SK-N-SH (cell line): ENCODE measurements at regions not wholly inside any gene's neighbourhood (a gene's known extent, or its start where the extent isn't known, plus 50 kb on each side); places are given as distances from the start of the nearest gene placed in this dataset.

ENCODE experiments used
- CTCF ChIA-PET: fragments of 300-600, 350-600 bp; formaldehyde crosslinking; extraction: SDS; loops from one replicate; lab custom pipeline; 2021; lab: Yijun Ruan, JAX
- POLR2A ChIA-PET: fragments of 350-600 bp; sonication (Branson Sonifier 250); formaldehyde crosslinking; extraction: SDS; loops from one replicate; lab custom pipeline; 2020; ENCODE audit warnings: antibody characterized with exemption, inconsistent platforms; lab: Yijun Ruan, JAX
- DNase-seq: peaks from one replicate; pipeline ENCODE4 v3.0.0; 2012
- H2AFZ ChIP-seq: fragments of 200-600 bp; sonication (generic); 2 replicates; pipeline ENCODE4 v1.8.1; 2016; ENCODE audit warnings: antibody characterized with exemption, mild to moderate bottlenecking, low read depth
- H3F3A ChIP-seq: fragments of 200-600 bp; sonication (generic); replicated peaks from 2 replicates; pipeline ENCODE3; 2016; ENCODE audit warnings: antibody characterized with exemption, mild to moderate bottlenecking; ENCODE audit not compliant: insufficient read depth
- H3K27ac ChIP-seq, 2 experiments: fragments of 200-500 bp in 1 of 2; fragments of 200-600 bp in 1 of 2; sonication (Bioruptor generic) in 1 of 2; sonication (generic), shearing (Covaris generic) in 1 of 2; 2 replicates each; pipeline versions ENCODE4 v1.5.1 to v1.6.1; 2014 to 2016; ENCODE audit warnings: low read depth in 2 of 2, inconsistent platforms in 1 of 2, low read length in 1 of 2, mild to moderate bottlenecking in 1 of 2, mixed read lengths in 1 of 2
- H3K27me3 ChIP-seq: fragments of 200-600 bp; sonication (generic), shearing (Covaris generic); 2 replicates; pipeline ENCODE4 v1.6.1; 2016; ENCODE audit warnings: mixed run types; ENCODE audit not compliant: insufficient read depth
- H3K36me3 ChIP-seq, 2 experiments: fragments of 200-500 bp in 1 of 2; fragments of 200-600 bp in 1 of 2; sonication (Bioruptor generic) in 1 of 2; sonication (generic) in 1 of 2; replicated peaks in 1 of 2; 2 replicates each; pipeline versions ENCODE3 to v1.5.1; 2014 to 2016; ENCODE audit warnings: low read length in 1 of 2, mild to moderate bottlenecking in 1 of 2; ENCODE audit not compliant: insufficient read depth in 2 of 2, control insufficient read depth in 1 of 2
- H3K4me1 ChIP-seq, 2 experiments: fragments of 200-500 bp in 1 of 2; fragments of 200-600 bp in 1 of 2; sonication (Bioruptor generic) in 1 of 2; sonication (generic), shearing (Covaris generic) in 1 of 2; 2 replicates each; pipeline versions ENCODE4 v1.5.1 to v1.6.1; 2014 to 2016; ENCODE audit warnings: low read depth in 1 of 2, low read length in 1 of 2, mixed run types in 1 of 2; ENCODE audit not compliant: insufficient read depth in 2 of 2, control insufficient read depth in 1 of 2
- H3K4me2 ChIP-seq: fragments of 200-600 bp; sonication (generic), shearing (Covaris generic); 2 replicates; pipeline ENCODE4 v1.6.1; 2017; ENCODE audit warnings: mixed run types
- H3K4me3 ChIP-seq, 2 experiments: fragments of 200-500 bp in 1 of 2; fragments of 200-600 bp in 1 of 2; sonication (Bioruptor generic) in 1 of 2; sonication (generic), shearing (Covaris generic) in 1 of 2; 2 replicates each; pipeline versions ENCODE4 v1.5.1 to v1.8.1; 2014 to 2016; ENCODE audit warnings: low read depth in 2 of 2, inconsistent platforms in 1 of 2, low read length in 1 of 2, mild to moderate bottlenecking in 1 of 2, mixed read lengths in 1 of 2, moderate library complexity in 1 of 2
- H3K79me2 ChIP-seq: fragments of 200-600 bp; sonication (generic); 2 replicates; pipeline ENCODE4 v1.8.1; 2017; ENCODE audit warnings: mild to moderate bottlenecking; ENCODE audit not compliant: insufficient read depth
- H3K9ac ChIP-seq: fragments of 200-600 bp; sonication (generic); 2 replicates; pipeline ENCODE4 v1.6.1; 2017; ENCODE audit warnings: mixed run types
- H3K9me2 ChIP-seq: fragments of 200-600 bp; sonication (generic); 2 replicates; pipeline ENCODE4 v1.6.1; 2017; ENCODE audit warnings: mixed run types
- H3K9me3 ChIP-seq: fragments of 200-600 bp; sonication (generic); 2 replicates; pipeline ENCODE4 v1.6.1; 2017; ENCODE audit warnings: mixed run types, mild to moderate bottlenecking, moderate library complexity
- H4K20me1 ChIP-seq: fragments of 200-600 bp; sonication (generic); 2 replicates; pipeline ENCODE4 v1.6.1; 2017; ENCODE audit warnings: mild to moderate bottlenecking, mixed run types; ENCODE audit not compliant: insufficient read depth
- EZH2phosphoT487 ChIP-seq: fragments of 200-600 bp; sonication (generic); IDR thresholded peaks from 2 replicates; pipeline ENCODE4 v1.6.1; 2017; ENCODE audit warnings: low read depth, mixed run types, mild to moderate bottlenecking, antibody characterized with exemption, moderate library complexity, borderline replicate concordance
- MXI1 ChIP-seq: IDR thresholded peaks from 2 replicates; pipeline ENCODE4 v1.6.1; 2012; ENCODE audit warnings: mild to moderate bottlenecking, low read depth, low read length, improper control_type of control experiment
- RCOR1 ChIP-seq: fragments of 150-350 bp; IDR thresholded peaks from 2 replicates; pipeline ENCODE4 v1.6.1; 2017; ENCODE audit warnings: antibody characterized with exemption, low read length
- RFX5 ChIP-seq: IDR thresholded peaks from 2 replicates; pipeline ENCODE4 v1.6.1; 2012; ENCODE audit warnings: mild to moderate bottlenecking, improper control_type of control experiment, low read length
- WGBS: methylation state at CpG from one replicate; pipeline ENCODE4 v1.1.6; 2017; ENCODE audit warnings: low lambda C conversion rate; 5-methylcytosine and 5-hydroxymethylcytosine counted together
- TF ChIP-seq, protein P1 (sequence below): IDR thresholded peaks from 2 replicates; pipeline ENCODE4; 2012

DNA sequence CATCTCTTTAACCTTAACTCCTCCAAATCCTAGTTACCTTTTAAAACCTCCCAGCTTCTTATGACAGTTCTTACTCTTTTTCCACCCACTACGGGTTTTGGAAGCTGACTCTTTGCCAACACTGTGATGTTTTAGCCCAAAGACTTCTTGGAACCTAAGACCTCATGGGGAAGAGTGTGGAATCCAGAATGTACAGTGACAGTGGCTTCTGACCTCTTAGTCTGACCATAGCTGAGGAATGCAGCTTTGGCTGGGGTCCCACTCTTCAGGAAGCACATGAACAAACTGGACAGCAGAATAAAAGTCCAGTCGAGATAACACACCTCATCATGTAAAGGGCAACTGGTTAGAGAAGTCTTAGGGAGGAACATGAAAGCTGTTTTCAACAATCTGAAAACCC, 161.1 kb upstream of the PKDCC start:
- H3K4me1 ChIP-seq: peaks cover 0 to 23% of the 10 kb centered on the region in 2 experiments; a peak in 2 of 4 replicates
- H2AFZ ChIP-seq: no peak overlapping the region
- POLR2A ChIA-PET: interaction anchor here (1.1 to 3.5 kb wide), 6 partner anchors 9 to 160 kb away, joined by 3 to 25 read pairs (median 4); partner anchors contain the start of gene PKDCC
- H3K9ac ChIP-seq: no peak overlapping the region
- peaks cover 5% of the 10 kb centered on the region; the same call in 1 of the 2 replicates for H3K27me3 ChIP-seq
- no peaks in the 10 kb centered on the region for H3K79me2 ChIP-seq
- CTCF ChIA-PET: interaction anchor here (0.9 to 4.5 kb wide), 15 partner anchors 8 to 200 kb away, joined by 3 to 65 read pairs (median 4); no protein-coding TSS in a partner anchor
- no peaks in the 10 kb centered on the region for H4K20me1 ChIP-seq
- H3K4me2 ChIP-seq: no peak overlapping the region
- DNase-seq: no peak
- no peaks in the 10 kb centered on the region for H3K9me3 ChIP-seq
- WGBS: 22% methylated on average over 2 of the region's 2 CpGs
- no peaks in the 10 kb centered on the region for H3K9me2 ChIP-seq
- no peaks in the 10 kb centered on the region for H3F3A ChIP-seq
- no peaks in the 10 kb centered on the region for H3K36me3 ChIP-seq
- TF ChIP-seq EZH2phosphoT487 (no peak), MXI1 (no peak), RCOR1 (no peak)
- TF ChIP-seq, protein P1, sequence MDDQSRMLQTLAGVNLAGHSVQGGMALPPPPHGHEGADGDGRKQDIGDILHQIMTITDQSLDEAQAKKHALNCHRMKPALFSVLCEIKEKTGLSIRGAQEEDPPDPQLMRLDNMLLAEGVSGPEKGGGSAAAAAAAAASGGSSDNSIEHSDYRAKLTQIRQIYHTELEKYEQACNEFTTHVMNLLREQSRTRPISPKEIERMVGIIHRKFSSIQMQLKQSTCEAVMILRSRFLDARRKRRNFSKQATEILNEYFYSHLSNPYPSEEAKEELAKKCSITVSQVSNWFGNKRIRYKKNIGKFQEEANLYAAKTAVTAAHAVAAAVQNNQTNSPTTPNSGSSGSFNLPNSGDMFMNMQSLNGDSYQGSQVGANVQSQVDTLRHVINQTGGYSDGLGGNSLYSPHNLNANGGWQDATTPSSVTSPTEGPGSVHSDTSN: no peak
- H3K4me3 ChIP-seq: no peak overlapping the region
- H3K27ac ChIP-seq: peak overlapping the region in 1 of 2 experiments; percentile 100; a peak in 2 of 4 replicates

DNA sequence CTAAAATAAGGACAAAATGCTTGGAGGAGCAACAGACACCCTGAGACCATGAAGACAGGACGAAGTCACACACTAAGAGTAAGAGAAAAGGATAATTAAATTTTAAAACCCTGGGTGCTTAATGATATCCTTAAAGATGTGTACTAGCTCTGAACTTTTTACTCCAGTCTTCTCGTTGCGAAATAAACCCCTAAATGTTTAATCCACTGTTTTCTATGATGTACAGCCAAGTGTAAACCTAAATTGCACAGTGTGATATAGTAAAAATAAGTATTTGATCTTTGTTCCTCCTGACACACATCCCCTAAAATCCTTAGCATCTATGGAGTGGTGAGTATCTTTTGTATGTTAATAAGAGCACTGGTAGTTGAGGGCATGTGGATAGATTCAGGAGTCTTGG, 157.5 kb upstream of the PKDCC start:
- Histone ChIP-seq H3K4me1 (peaks cover 0 to 16% of the 10 kb centered on the region in 2 experiments; a peak in 2 of 4 replicates), H3K4me2 (no peak overlapping the region), H3K36me3 (no peaks in the 10 kb centered on the region), H3K9ac (no peak overlapping the region), H4K20me1 (no peaks in the 10 kb centered on the region), H3K27ac (no peak overlapping the region), H3K4me3 (no peak overlapping the region), H3F3A (no peaks in the 10 kb centered on the region), H3K9me2 (no peaks in the 10 kb centered on the region), H2AFZ (no peak overlapping the region), H3K9me3 (no peaks in the 10 kb centered on the region), H3K27me3 (peaks cover 20% of the 10 kb centered on the region; the same call in 1 of the 2 replicates), H3K79me2 (no peaks in the 10 kb centered on the region)
- TF ChIP-seq, protein P1: no peak
- DNase-seq: no peak
- WGBS: 40% methylated on average over 3 of the region's 3 CpGs
- ChIA-PET CTCF (interaction anchor here (3.3 to 4.5 kb wide), 2 partner anchors 156 to 196 kb away, joined by 8 to 29 read pairs; no protein-coding TSS in a partner anchor), POLR2A (no interaction called here)

DNA sequence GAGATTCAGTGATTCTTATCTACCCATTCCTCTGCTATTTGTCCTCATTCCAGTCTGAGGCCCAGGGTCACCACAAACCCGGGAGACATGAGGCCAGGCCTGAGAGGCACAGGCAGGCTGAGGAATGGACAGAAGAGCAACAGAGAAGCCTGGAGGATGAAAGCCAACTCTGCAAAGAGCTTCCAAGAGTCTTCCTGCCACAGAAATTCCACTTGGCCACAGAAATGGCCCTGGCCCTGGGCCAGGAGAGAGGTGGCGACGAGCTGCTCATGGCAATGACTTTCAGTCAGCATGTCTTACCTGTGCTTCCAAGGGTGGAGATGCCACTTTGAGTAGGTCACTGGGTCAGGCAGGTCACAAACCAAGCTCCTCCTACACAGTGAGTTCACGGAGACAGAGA, 155.3 kb upstream of the PKDCC start:
- H3K9me2 ChIP-seq: no peaks in the 10 kb centered on the region
- H3K4me2 ChIP-seq: no peak overlapping the region
- H3K27me3 ChIP-seq: peaks cover 37% of the 10 kb centered on the region; the same call in 1 of the 2 replicates
- no peaks in the 10 kb centered on the region for H3F3A ChIP-seq
- no peaks in the 10 kb centered on the region for H3K36me3 ChIP-seq
- no peaks in the 10 kb centered on the region for H4K20me1 ChIP-seq
- POLR2A ChIA-PET: no interaction called here
- no peak for DNase-seq
- no peak for TF ChIP-seq RFX5
- H3K27ac ChIP-seq: no peak overlapping the region
- CTCF ChIA-PET: interaction anchor here (0.7 to 1.2 kb wide), 3 partner anchors 11 to 14 kb away, joined by 3 to 7 read pairs (median 3); no protein-coding TSS in a partner anchor
- H3K9me3 ChIP-seq: no peaks in the 10 kb centered on the region
- H3K4me1 ChIP-seq: peaks cover 0 to 23% of the 10 kb centered on the region in 2 experiments; a peak in 2 of 4 replicates
- H3K79me2 ChIP-seq: no peaks in the 10 kb centered on the region
- no peak overlapping the region for H3K4me3 ChIP-seq
- WGBS: 43% methylated on average over 4 of the region's 4 CpGs
- no peak overlapping the region for H3K9ac ChIP-seq
- H2AFZ ChIP-seq: no peak overlapping the region
